ENCODE measurements at regions not wholly inside any gene's neighbourhood (a gene's known extent, or its start where the extent isn't known, plus 50 kb on each side); places are given as distances from the start of the nearest gene placed in this dataset.

GRCh38 chr9:107566611-107567061, 77.1 kb upstream of the KLF4 start:
- Histone ChIP-seq H3K9me3 (ENCODE audit: low read length) (no peaks in the 10 kb centered on the region), H3K4me3 (replicated peaks in 1 of 3; ENCODE audit: insufficient read depth in 1 of 3, low read depth in 2 of 3, low read length in 3 of 3) (no peak overlapping the region), H3K36me3 (replicated peaks in 1 of 2; ENCODE audit: control insufficient read depth in 1 of 2, insufficient read depth in 2 of 2, low read length in 2 of 2) (no peaks in the 10 kb centered on the region), H4K20me1 (ENCODE audit: insufficient read depth, low read length) (no peaks in the 10 kb centered on the region), H3K27me3 (ENCODE audit: control insufficient read depth in 1 of 2, insufficient read depth in 2 of 2, low read length in 2 of 2) (peaks cover 0 to 2% of the 10 kb centered on the region in 2 experiments; a peak in 2 of 5 replicates), H3K4me2 (ENCODE audit: low read depth, low read length) (no peak overlapping the region), H3K9ac (ENCODE audit: insufficient read depth, low read depth, low read length) (no peak overlapping the region), H3K4me1 (ENCODE audit: insufficient read depth, low read length) (no peaks in the 10 kb centered on the region), H3K79me2 (ENCODE audit: insufficient read depth, low read length) (no peaks in the 10 kb centered on the region), H2AFZ (ENCODE audit: low read length) (no peak overlapping the region), H3K27ac (ENCODE audit: extremely low read length, insufficient read depth, low read length) (no peak overlapping the region)
- no peak for FAIRE-seq
- WGBS (ENCODE audit: low lambda C conversion rate), result 49% methylated on average over 6 of the region's 6 CpGs
- no peak for ATAC-seq
- ChIA-PET POLR2A (no interaction called here), CTCF (ENCODE audit: low intra/inter-chr PET ratio, low total read pairs) (no interaction called here)
- no TSS peak for BruUV-seq (replicated peaks)
- intact Hi-C loops (cut with micrococcal nuclease; ENCODE audit: unreplicated experiment), result no loop called here
- in situ Hi-C loops (cut with HindIII; ENCODE audit: extremely low pct_ligation_motif_present, low pct_unique_long_range_greater_than_20kb), result no loop called here
- DNase-seq (ENCODE audit: low spot score), result no peak
- TF ChIP-seq SMYD3 (CRISPR knock-in tag; IDR thresholded peaks at IDR 0.05) (no peak), POLR2AphosphoS2 (IDR thresholded peaks at IDR 0.05; ENCODE audit: low read depth, low read length) (no peak), SATB2 (CRISPR knock-in tag; IDR thresholded peaks at IDR 0.05) (no peak), SMAD3 (CRISPR knock-in tag; IDR thresholded peaks at IDR 0.05) (no peak), ZNF160 (CRISPR knock-in tag; IDR thresholded peaks at IDR 0.05) (no peak)
- TF ChIP-seq, protein P1, sequence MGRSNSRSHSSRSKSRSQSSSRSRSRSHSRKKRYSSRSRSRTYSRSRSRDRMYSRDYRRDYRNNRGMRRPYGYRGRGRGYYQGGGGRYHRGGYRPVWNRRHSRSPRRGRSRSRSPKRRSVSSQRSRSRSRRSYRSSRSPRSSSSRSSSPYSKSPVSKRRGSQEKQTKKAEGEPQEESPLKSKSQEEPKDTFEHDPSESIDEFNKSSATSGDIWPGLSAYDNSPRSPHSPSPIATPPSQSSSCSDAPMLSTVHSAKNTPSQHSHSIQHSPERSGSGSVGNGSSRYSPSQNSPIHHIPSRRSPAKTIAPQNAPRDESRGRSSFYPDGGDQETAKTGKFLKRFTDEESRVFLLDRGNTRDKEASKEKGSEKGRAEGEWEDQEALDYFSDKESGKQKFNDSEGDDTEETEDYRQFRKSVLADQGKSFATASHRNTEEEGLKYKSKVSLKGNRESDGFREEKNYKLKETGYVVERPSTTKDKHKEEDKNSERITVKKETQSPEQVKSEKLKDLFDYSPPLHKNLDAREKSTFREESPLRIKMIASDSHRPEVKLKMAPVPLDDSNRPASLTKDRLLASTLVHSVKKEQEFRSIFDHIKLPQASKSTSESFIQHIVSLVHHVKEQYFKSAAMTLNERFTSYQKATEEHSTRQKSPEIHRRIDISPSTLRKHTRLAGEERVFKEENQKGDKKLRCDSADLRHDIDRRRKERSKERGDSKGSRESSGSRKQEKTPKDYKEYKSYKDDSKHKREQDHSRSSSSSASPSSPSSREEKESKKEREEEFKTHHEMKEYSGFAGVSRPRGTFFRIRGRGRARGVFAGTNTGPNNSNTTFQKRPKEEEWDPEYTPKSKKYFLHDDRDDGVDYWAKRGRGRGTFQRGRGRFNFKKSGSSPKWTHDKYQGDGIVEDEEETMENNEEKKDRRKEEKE (IDR thresholded peaks at IDR 0.05), result no peak

DNA sequence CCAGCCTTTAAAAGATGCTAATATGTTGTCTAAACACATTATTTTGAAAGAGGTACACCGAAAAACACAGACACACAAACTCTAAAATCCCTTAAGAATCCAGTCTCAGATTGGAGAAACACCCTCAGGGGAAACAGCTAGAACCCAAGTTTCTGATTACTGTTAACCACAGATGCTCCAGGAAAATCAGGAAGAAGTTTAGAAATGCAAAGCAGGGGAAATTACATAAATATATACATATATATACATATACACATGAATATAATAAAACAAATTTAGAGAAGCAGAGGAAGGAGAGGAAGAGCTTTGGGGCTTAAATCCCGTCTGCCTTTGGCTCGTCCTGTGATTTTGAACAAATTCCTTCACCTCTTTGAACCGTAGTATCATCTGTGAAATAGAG, 73.2 kb upstream of the KLF4 start:
- intact Hi-C loops (cut with micrococcal nuclease; ENCODE audit: unreplicated experiment), result no loop called here
- CTCF ChIA-PET (ENCODE audit: low intra/inter-chr PET ratio, low total read pairs), result no interaction called here
- no peak for TF ChIP-seq ZNF256 (CRISPR knock-in tag; conservative IDR thresholded peaks at IDR 0.05)
- TF ChIP-seq CENPT (CRISPR knock-in tag; IDR thresholded peaks at IDR 0.05; ENCODE audit: low read depth), result no peak
- TF ChIP-seq ZBTB46 (CRISPR knock-in tag; IDR thresholded peaks at IDR 0.05; ENCODE audit: borderline replicate concordance), result no peak
- TF ChIP-seq, protein P2, sequence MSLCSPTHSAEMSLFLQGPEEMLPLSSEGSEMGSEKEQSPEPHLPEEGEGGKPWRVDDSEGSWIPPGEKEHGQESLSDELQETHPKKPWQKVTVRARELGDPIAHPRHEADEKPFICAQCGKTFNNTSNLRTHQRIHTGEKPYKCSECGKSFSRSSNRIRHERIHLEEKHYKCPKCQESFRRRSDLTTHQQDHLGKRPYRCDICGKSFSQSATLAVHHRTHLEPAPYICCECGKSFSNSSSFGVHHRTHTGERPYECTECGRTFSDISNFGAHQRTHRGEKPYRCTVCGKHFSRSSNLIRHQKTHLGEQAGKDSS (CRISPR knock-in tag; IDR thresholded peaks at IDR 0.05; ENCODE audit: borderline replicate concordance, low read depth), result no peak
- no peak for TF ChIP-seq RORA (CRISPR knock-in tag; IDR thresholded peaks at IDR 0.05)
- no peak for TF ChIP-seq SMAD1 (CRISPR knock-in tag; IDR thresholded peaks at IDR 0.05; ENCODE audit: borderline replicate concordance, low read depth)
- no peak for TF ChIP-seq CBX5 (CRISPR knock-in tag; IDR thresholded peaks at IDR 0.05; ENCODE audit: borderline replicate concordance)
- TF ChIP-seq CAMTA2 (CRISPR knock-in tag; IDR thresholded peaks at IDR 0.05; ENCODE audit: borderline replicate concordance), result no peak

More for the DNA sequence above, 73.2 kb upstream of the KLF4 start:
- H3K9me3 ChIP-seq (ENCODE audit: low read length), result no peaks in the 10 kb centered on the region
- no peak for FAIRE-seq
- H3K4me1 ChIP-seq (ENCODE audit: insufficient read depth, low read length), result no peaks in the 10 kb centered on the region
- in situ Hi-C loops (cut with HindIII; ENCODE audit: extremely low pct_ligation_motif_present, low pct_unique_long_range_greater_than_20kb), result no loop called here
- no peak overlapping the region for H2AFZ ChIP-seq (ENCODE audit: low read length)
- H3K27me3 ChIP-seq (ENCODE audit: control insufficient read depth in 1 of 2, insufficient read depth in 2 of 2, low read length in 2 of 2), result no peaks in the 10 kb centered on the region; a peak in 1 of 5 replicates
- no peaks in the 10 kb centered on the region for H4K20me1 ChIP-seq (ENCODE audit: insufficient read depth, low read length)
- no peak overlapping the region for H3K4me3 ChIP-seq (replicated peaks in 1 of 3; ENCODE audit: insufficient read depth in 1 of 3, low read depth in 2 of 3, low read length in 3 of 3)
- ATAC-seq, result no peak
- POLR2A ChIA-PET, result no interaction called here
- no peak overlapping the region for H3K27ac ChIP-seq (ENCODE audit: extremely low read length, insufficient read depth, low read length)
- no peaks in the 10 kb centered on the region for H3K36me3 ChIP-seq (replicated peaks in 1 of 2; ENCODE audit: control insufficient read depth in 1 of 2, insufficient read depth in 2 of 2, low read length in 2 of 2)
- H3K9ac ChIP-seq (ENCODE audit: insufficient read depth, low read depth, low read length), result no peak overlapping the region
- BruUV-seq (replicated peaks), result no TSS peak
- no peak for DNase-seq (ENCODE audit: low spot score)
- 21% methylated on average over 4 of the region's 4 CpGs for WGBS (ENCODE audit: low lambda C conversion rate)
- no peaks in the 10 kb centered on the region for H3K79me2 ChIP-seq (ENCODE audit: insufficient read depth, low read length)
- no peak overlapping the region for H3K4me2 ChIP-seq (ENCODE audit: low read depth, low read length)

All from HepG2 (cell line).